Ascending aorta (tissue), 2 donors: ENCODE measurements at regions not wholly inside any gene's neighbourhood (a gene's known extent, or its start where the extent isn't known, plus 50 kb on each side); places are given as distances from the start of the nearest gene placed in this dataset.
"Not testable (repeated sequence)": the region's sequence is repeated elsewhere in the genome, so short reads cannot be mapped to it uniquely, and the experiment has no call there.

Experiments
- DNase-seq, 2 donors: peaks; one replicate each; pipeline ENCODE4 v3.0.0-alpha.2; 2019; ENCODE audit warnings: low spot score in 2 of 2
- H3K27ac ChIP-seq, 2 donors: fragments of 200-600 bp; sonication (generic); one replicate each; pipeline ENCODE4 v1.5.1; 2016 to 2017; ENCODE audit warnings: mild to moderate bottlenecking in 1 of 2
- H3K27me3 ChIP-seq: fragments of 200-600 bp; sonication (generic); one replicate; pipeline ENCODE4 v1.5.1; 2017
- H3K36me3 ChIP-seq, 2 donors: fragments of 200-600 bp; sonication (generic); one replicate each; pipeline ENCODE4 v1.5.1; 2016
- H3K4me1 ChIP-seq, 2 donors: fragments of 200-600 bp; sonication (generic); one replicate each; pipeline ENCODE4 v1.5.1; 2016 to 2017; ENCODE audit warnings: mild to moderate bottlenecking in 1 of 2
- H3K4me3 ChIP-seq, 2 donors: fragments of 200-600 bp; sonication (generic); one replicate each; pipeline ENCODE4 v1.5.1; 2016 to 2017; ENCODE audit warnings: mild to moderate bottlenecking in 1 of 2
- H3K9me3 ChIP-seq, 2 donors: fragments of 200-600 bp; sonication (generic); one replicate each; pipeline ENCODE4 v1.5.1; 2016
- intact Hi-C: fragments of 100-400 bp; cut with DNase I; formaldehyde crosslinking; loops from one replicate; pipeline ENCODE4 v1.15.1; 2023
- TF ChIP-seq, protein P1 (sequence below), 3 experiments: fragments of 200-600 bp in 2 of 3; fragments of 450-650 bp in 1 of 3; sonication (generic) in 2 of 3; IDR thresholded peaks; one replicate each; pipeline ENCODE4 v1.5.1; 2016 to 2019; ENCODE audit warnings: antibody characterized with exemption in 3 of 3, mild to moderate bottlenecking in 1 of 3, moderate library complexity in 1 of 3

DNA sequence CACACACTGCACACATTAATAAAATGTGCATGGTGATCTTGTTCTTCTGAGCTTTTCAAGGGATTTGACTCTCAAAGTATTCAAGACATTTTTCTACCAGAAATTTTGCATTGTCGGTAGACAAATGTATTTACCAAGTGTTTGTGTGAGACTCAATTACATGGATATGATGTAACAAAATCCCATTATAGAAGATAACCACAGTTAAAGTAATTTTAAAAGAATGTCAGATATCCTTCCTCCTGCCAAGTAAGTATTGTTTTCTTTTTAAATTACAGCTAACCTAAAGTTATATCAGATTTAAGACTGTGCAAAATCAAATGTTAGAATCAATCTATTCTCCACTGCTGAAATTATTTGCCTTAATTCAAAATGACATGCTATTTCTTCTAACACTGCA lies 1344.5 kb upstream of the CHAC2 start:
- no peaks in the 10 kb centered on the region for H3K27me3 ChIP-seq
- no peak overlapping the region for H3K27ac ChIP-seq
- no peaks in the 10 kb centered on the region for H3K36me3 ChIP-seq
- intact Hi-C loops: no loop called here
- H3K4me1 ChIP-seq: no peaks in the 10 kb centered on the region
- no peak overlapping the region for H3K4me3 ChIP-seq
- H3K9me3 ChIP-seq: peaks cover 0 to 7% of the 10 kb centered on the region in 2 donors
- TF ChIP-seq, protein P1, sequence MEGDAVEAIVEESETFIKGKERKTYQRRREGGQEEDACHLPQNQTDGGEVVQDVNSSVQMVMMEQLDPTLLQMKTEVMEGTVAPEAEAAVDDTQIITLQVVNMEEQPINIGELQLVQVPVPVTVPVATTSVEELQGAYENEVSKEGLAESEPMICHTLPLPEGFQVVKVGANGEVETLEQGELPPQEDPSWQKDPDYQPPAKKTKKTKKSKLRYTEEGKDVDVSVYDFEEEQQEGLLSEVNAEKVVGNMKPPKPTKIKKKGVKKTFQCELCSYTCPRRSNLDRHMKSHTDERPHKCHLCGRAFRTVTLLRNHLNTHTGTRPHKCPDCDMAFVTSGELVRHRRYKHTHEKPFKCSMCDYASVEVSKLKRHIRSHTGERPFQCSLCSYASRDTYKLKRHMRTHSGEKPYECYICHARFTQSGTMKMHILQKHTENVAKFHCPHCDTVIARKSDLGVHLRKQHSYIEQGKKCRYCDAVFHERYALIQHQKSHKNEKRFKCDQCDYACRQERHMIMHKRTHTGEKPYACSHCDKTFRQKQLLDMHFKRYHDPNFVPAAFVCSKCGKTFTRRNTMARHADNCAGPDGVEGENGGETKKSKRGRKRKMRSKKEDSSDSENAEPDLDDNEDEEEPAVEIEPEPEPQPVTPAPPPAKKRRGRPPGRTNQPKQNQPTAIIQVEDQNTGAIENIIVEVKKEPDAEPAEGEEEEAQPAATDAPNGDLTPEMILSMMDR (IDR thresholded peaks at IDR 0.05): no peak
- no peak for DNase-seq

DNA sequence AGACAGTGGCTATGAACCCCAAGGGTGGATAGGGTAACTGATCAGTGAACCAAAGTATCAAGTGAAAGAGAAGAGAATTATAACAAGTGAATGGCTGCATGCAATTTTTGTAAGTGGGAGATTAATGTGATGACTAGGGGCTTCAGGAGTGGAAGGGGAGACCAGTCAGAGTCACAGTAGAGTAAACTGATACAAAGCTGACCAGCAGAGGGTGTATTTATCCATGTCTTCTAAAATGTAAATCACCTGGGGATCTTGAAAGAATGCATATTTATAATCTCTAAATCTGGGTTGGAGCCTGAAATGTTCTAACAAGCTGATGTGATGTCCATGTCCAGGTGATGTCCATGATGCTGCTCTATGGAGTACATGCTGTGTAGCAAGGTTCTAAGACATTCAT lies 1351.3 kb upstream of the CHAC2 start:
- Histone ChIP-seq H3K36me3 (no peaks in the 10 kb centered on the region), H3K27me3 (no peaks in the 10 kb centered on the region), H3K4me1 (no peaks in the 10 kb centered on the region), H3K9me3 (peaks cover 0 to 7% of the 10 kb centered on the region in 2 donors), H3K4me3 (no peak overlapping the region), H3K27ac (no peak overlapping the region)
- intact Hi-C loops: no loop called here
- no peak for DNase-seq
- TF ChIP-seq, protein P1 (IDR thresholded peaks at IDR 0.05): no peak

GRCh38 chr2:52414561-52415295 lies 1352.9 kb upstream of the CHAC2 start:
- no peaks in the 10 kb centered on the region for H3K4me1 ChIP-seq
- H3K9me3 ChIP-seq: peaks cover 0 to 3% of the 10 kb centered on the region in 2 donors
- H3K36me3 ChIP-seq: no peaks in the 10 kb centered on the region
- intact Hi-C loops: no loop called here
- H3K4me3 ChIP-seq: no peak overlapping the region
- H3K27me3 ChIP-seq: no peaks in the 10 kb centered on the region
- TF ChIP-seq, protein P1 (IDR thresholded peaks at IDR 0.05): no peak
- no peak overlapping the region for H3K27ac ChIP-seq
- DNase-seq: no peak

- H3K27me3 ChIP-seq, intact Hi-C loops, H3K9me3 ChIP-seq, DNase-seq, H3K4me3 ChIP-seq, H3K27ac ChIP-seq, H3K4me1 ChIP-seq, H3K36me3 ChIP-seq: not testable (repeated sequence)
Observed at GRCh38 chr2:52409308-52410118, 1358.1 kb upstream of the CHAC2 start.

GRCh38 chr2:52405980-52406379 lies 1361.6 kb upstream of the CHAC2 start:
- Histone ChIP-seq H3K4me1 (no peaks in the 10 kb centered on the region), H3K9me3 (no peaks in the 10 kb centered on the region), H3K36me3 (no peaks in the 10 kb centered on the region), H3K27me3 (no peaks in the 10 kb centered on the region), H3K4me3 (no peak overlapping the region), H3K27ac (no peak overlapping the region)
- no peak for DNase-seq
- TF ChIP-seq, protein P1 (IDR thresholded peaks at IDR 0.05): no peak
- intact Hi-C loops: no loop called here

GRCh38 chr2:52404866-52405265 lies 1362.7 kb upstream of the CHAC2 start:
- Histone ChIP-seq H3K4me3 (no peak overlapping the region), H3K27ac (no peak overlapping the region), H3K36me3 (no peaks in the 10 kb centered on the region), H3K27me3 (no peaks in the 10 kb centered on the region), H3K4me1 (no peaks in the 10 kb centered on the region), H3K9me3 (no peaks in the 10 kb centered on the region)
- DNase-seq: no peak
- intact Hi-C loops: no loop called here
- TF ChIP-seq, protein P1 (IDR thresholded peaks at IDR 0.05): no peak
